NCI-H2029 (cell line): ENCODE measurements at regions not wholly inside any gene's neighbourhood (a gene's known extent, or its start where the extent isn't known, plus 50 kb on each side); places are given as distances from the start of the nearest gene placed in this dataset.

Experiments
- DNase-seq: peaks from one replicate; lab custom pipeline; 2025; lab: John Stamatoyannopoulos, UW

GRCh38 chr17:69851736-69852135 is 223.3 kb upstream of the KCNJ16 start:
- DNase-seq = no peak

- no peak for DNase-seq
Observed at GRCh38 chr17:69853541-69854224, 221.3 kb upstream of the KCNJ16 start.

DNA sequence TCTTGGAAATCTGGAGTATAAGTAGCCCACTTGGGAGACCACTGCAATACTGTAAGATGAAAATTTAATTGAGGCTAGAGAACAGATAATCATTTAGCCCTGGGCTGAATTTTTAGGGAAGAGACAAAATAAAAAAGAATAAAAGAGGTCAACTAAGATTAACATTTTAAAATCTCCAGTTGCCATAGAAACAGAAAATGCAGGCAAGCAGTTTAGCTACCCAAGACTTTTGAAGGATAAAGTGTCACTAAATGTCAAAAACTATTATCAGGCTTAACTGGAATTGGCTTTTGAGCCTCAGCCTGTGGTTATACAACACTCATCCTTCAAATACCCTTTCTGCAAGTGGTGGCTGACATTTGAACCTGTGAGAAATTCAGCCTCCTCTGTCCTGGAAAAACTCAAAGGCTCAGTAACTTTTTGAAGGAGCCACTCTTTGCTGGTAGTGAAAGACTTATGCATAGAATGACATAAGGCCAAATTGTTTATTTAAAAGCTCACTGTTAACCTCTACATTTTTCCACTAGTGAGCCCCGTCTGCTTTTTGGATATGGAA is 220.7 kb upstream of the KCNJ16 start:
- no peak for DNase-seq

- DNase-seq = no peak
Observed at GRCh38 chr17:69856946-69857345, 218.1 kb upstream of the KCNJ16 start.

DNA sequence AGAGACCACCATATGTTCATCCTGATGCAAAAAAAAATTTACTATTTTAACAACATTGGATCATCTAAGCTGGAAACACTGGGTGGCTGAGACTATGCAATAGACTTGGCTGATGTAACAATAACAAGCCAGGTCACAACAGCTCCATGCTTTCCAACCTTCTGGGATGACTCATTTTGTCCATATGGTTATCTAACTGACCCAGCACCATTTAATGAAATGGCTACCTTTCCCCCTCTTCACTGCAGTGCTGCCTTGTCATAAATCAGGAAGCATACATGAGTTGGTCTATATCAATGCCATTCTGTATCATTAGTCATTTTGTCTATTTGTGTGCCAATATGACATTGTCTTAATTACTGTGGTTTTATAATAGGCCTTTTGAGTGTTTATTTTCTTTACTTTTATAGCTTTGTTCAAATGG is 217.6 kb upstream of the KCNJ16 start:
- DNase-seq = no peak

DNA sequence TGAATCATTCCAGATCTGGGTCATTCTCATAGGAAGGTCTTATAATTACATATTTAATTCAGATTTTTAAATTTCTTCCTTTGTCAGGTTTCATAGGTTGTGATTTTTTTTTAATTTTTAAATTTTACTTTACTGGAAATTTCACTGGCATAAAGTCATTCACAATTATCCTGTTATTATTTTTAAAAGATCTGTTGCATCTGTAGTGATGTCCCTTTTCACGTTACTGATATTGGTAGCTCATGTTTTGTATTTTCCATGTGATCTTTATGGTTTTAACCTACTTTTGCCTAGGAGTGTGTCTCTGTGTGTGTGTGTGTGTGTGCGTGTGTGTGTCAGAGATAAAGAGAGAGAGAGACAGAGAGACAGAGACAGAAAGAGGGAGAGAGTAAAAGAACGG is 216.6 kb upstream of the KCNJ16 start:
- no peak for DNase-seq

- DNase-seq = no peak
Observed at GRCh38 chr17:69860142-69860680, 214.8 kb upstream of the KCNJ16 start.

DNA sequence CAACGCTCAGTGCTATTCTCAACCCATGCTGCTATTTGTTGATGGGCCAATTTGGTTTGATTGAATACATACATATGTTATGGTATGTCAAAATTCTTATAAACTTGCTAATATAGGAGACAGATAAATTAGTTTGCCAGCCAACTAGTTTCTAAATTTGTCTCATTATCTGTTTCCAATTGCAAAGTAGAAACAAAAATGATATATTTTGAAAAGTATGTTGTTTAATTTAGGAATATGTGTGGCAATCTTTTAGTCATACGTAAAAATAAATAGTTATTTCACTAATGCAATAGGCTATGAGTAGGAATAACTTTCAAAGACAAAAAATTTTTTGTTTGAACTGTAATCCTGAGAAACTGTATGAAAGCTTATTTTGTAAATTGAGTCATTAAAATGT is 210.6 kb upstream of the KCNJ16 start:
- no peak for DNase-seq

DNA sequence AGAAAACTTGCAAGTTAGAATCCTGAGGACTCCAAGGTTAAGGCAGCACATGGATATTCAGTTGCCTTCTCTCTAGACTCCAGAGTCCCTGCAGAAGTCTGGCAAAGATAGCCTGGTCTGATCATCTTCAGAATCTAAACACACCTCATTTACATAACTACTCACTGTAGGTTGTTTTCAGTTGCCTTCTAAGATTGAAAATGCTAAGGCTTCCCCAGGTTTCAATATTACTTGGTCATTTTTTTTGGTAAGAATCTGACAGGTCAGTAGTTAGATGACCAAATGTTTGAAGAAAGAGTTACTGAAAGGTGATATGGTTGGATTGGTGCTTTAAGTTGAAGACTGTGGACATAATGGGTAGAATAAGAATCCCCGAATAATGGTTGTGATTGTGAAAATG is 205.4 kb upstream of the KCNJ16 start:
- DNase-seq = no peak

DNA sequence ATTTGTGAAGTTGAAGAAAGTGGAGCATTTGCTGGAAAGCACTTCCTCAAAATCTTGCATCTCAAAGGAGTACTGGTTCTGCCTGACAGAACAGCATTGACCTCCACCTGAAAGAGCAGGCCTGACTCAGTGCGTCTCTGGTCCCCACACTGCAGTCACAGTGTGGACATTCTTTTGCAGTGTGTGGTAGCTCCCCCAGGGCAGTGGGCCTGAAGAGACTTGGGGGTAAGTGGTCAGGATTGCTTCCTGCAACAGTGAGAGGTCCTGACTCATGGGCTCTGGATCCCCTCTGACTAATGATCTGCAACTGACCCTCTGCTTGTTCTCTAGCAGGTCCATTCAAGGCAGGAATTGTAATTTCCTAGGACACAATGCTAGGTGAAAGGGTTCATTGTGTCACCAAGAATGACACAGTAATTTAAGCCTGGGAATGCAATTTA is 204.9 kb upstream of the KCNJ16 start:
- no peak for DNase-seq

DNA sequence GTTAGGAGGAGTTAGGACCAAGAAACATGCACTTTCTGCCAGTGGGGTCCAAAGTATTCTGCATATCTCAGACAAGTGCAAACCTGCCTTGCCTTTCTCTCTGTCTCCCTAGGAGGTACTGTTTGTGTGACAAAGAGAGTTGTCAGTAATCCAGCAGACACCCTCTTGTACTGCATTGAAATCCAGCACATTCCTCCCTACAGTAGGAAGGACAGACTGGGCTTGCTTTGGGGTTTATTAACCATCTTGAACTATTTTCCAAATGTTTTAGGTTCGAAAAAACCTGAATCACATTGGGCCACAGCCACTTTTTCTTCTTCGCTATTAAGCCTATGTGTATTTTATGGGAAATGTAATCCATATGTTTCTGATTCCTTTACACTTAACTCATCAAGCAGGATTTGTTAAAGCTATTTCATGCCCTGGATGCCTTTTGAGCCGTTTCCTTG is 204.2 kb upstream of the KCNJ16 start:
- no peak for DNase-seq

GRCh38 chr17:69871318-69871717 is 203.7 kb upstream of the KCNJ16 start:
- no peak for DNase-seq

DNA sequence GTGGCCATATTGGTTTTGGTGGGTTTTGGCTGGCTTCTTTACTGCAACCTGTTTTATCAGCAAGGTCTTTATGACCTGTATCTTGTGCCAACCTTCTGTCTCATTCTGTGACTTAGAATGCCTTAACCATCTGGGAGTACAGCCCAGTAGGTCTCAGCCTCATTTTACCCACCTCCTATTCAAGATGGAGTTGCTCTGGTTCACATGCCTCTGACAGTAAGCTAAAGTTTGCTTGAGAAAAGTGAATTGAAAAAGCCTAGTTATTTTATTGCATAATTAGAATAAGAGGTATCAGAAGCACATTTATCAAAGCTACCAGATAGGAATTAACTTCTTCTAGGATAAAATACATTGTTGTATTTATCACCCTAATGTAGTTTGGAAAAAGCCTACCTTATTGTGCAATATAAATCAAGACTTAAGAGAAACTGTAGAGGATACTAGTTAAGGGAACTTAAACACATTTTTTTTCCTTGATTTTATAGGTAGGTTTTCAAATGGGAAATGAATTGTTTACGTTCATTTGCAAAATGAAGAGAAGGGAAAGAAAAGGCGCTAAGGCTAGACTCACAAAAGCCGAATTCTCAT is 202.3 kb upstream of the KCNJ16 start:
- no peak for DNase-seq

DNA sequence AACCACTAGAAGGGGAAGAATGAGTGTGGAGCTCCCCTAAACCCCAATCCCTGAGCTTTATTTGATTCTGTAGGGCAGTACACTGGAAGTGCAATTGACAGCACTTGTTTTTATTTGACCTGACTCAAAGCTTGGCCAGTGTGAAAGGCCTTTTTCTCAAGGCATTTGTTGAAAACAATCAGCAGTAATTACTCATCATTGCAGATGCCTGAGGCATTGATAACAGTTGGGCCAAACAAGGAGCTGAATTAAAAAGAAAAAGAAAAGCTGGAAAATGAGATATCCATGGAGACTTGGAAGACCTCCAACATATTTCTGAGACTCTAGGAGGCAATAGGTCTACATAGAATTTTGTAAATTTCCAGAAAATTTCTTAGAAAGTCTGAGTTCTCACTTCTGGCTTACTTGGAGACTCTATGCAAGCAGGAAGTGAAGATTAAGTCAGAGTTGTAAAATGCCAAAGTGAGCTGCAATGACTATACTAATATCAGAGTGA is 200.8 kb upstream of the KCNJ16 start:
- no peak for DNase-seq

- no peak for DNase-seq
Observed at GRCh38 chr17:69876757-69877156, 198.3 kb upstream of the KCNJ16 start.

DNA sequence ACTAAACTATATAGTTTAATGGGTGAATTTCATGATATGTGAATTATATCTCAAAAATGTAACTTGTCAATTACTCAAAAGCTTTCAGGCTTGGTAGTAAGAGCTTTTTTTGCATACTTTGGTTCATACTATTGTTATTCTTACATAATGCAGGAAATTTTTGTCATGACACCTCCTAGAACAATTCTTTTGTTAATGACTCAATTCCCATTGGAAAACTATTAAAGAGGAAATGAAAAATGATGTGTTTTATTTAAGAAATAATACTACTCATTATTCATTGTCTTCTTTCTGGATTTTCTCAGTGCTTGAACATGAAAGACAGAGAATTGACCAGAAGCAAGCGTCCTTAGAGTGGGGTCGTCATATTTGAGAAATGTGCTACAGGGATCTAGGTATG is 196.4 kb upstream of the KCNJ16 start:
- DNase-seq = no peak

GRCh38 chr17:69879576-69879975 is 195.4 kb upstream of the KCNJ16 start:
- DNase-seq = no peak

DNA sequence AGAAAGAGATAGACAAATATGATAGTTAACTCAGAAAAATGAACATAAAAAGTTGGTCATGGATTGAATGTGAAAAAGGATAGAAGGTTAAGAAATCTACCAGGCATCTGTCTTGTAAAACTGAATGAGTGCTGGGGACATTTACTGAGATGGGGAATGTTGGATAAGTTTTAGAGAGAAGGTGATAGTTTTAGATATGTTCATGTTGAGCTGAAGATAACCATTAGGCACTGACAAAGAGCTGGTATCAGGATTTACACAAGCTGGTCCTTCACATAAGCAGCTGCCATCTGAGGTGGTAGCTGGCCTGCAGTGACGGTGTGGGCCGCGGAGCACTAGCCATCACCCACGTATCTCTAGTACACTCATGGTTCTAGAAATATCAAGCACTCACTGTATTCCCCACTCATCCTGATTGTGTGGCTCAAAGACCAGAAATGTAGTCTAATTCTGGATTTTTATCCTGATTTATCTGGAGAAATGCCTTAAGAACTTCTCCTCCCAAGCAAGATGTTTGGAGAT is 194.4 kb upstream of the KCNJ16 start:
- no peak for DNase-seq

GRCh38 chr17:69882281-69882680 is 192.7 kb upstream of the KCNJ16 start:
- DNase-seq = no peak

- no peak for DNase-seq
Observed at GRCh38 chr17:69883120-69883519, 191.9 kb upstream of the KCNJ16 start.

DNA sequence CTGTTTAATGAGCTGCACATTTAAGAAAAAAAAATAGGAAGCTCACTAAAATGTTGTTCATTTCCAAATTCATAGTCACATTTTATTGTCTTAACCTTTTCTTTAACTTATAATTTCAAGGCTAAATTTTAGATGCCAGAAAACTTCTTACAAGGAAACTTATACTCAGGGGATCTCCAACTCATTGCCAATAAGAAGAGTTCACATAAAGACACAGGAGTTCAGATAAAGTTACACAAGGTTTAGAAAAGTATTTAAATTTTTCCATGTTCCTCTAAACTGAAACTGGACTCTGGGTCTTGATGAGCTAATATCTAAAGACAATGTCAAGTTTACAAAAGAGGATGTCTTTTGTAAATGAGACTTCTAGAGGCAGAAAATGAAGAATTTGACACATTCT is 190.7 kb upstream of the KCNJ16 start:
- no peak for DNase-seq

DNA sequence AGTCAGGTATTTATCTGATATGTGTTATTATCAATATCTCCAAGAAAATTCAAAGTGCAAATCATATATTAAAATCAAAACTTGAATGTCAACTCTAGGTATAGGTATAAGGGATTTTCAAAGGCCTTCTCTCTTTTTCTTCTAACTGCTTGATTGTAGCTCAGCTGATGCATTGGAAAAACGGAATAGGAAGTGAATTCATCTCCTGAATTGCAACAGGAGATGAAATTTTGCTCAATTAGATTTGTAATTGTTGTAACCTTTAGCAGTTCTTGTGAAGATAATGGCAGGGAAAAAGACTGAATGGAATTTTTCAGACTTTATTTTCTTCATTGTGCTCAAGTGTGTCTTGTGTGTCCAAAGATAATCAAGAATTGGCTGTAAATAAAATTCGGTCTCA is 190.2 kb upstream of the KCNJ16 start:
- DNase-seq = no peak

- no peak for DNase-seq
Observed at GRCh38 chr17:69898601-69899000, 176.4 kb upstream of the KCNJ16 start.
